ENCODE measurements at regions not wholly inside any gene's neighbourhood (a gene's known extent, or its start where the extent isn't known, plus 50 kb on each side); places are given as distances from the start of the nearest gene placed in this dataset.

GRCh38 chr16:50941681-50942080 lies 199.8 kb downstream of the CYLD start:
- TF ChIP-seq, protein P1, sequence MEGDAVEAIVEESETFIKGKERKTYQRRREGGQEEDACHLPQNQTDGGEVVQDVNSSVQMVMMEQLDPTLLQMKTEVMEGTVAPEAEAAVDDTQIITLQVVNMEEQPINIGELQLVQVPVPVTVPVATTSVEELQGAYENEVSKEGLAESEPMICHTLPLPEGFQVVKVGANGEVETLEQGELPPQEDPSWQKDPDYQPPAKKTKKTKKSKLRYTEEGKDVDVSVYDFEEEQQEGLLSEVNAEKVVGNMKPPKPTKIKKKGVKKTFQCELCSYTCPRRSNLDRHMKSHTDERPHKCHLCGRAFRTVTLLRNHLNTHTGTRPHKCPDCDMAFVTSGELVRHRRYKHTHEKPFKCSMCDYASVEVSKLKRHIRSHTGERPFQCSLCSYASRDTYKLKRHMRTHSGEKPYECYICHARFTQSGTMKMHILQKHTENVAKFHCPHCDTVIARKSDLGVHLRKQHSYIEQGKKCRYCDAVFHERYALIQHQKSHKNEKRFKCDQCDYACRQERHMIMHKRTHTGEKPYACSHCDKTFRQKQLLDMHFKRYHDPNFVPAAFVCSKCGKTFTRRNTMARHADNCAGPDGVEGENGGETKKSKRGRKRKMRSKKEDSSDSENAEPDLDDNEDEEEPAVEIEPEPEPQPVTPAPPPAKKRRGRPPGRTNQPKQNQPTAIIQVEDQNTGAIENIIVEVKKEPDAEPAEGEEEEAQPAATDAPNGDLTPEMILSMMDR (IDR thresholded peaks at IDR 0.05), result no peak
- TF ChIP-seq POLR2A (IDR thresholded peaks at IDR 0.05), result no peak
- no peak for TF ChIP-seq POLR2AphosphoS5 (IDR thresholded peaks at IDR 0.05; ENCODE audit: insufficient read depth in 1 of 2, low read depth in 1 of 2)
